Aorta (tissue), 5 donors: ENCODE measurements at regions not wholly inside any gene's neighbourhood (a gene's known extent, or its start where the extent isn't known, plus 50 kb on each side); places are given as distances from the start of the nearest gene placed in this dataset.
"Not testable (repeated sequence)": the region's sequence is repeated elsewhere in the genome, so short reads cannot be mapped to it uniquely, and the experiment has no call there.

Experiments
- ATAC-seq: fragments of 200-7000 bp; cut with Tn5 transposase; one replicate; pipeline ENCODE4 v1.9.1; 2022; ENCODE audit warnings: moderate library complexity; ENCODE audit not compliant: low FRiP score
- DNase-seq, 2 donors: peaks; one replicate each; pipeline ENCODE4 v3.0.0-alpha.2; 2020
- H3K27ac ChIP-seq, 2 donors: one replicate each; pipeline ENCODE4 v1.5.1; 2013; ENCODE audit warnings: low read length in 2 of 2, mild to moderate bottlenecking in 2 of 2, moderate library complexity in 2 of 2, control low read depth in 1 of 2, inconsistent platforms in 1 of 2, low read depth in 1 of 2
- H3K27me3 ChIP-seq, 2 donors: one replicate each; pipeline ENCODE4 v1.6.1; 2013; ENCODE audit warnings: control low read depth in 1 of 2, low read length in 1 of 2, mild to moderate bottlenecking in 1 of 2, moderate library complexity in 1 of 2; ENCODE audit not compliant: insufficient read depth in 2 of 2, control insufficient read depth in 1 of 2
- H3K36me3 ChIP-seq, 2 donors: one replicate each; pipeline ENCODE4 v1.6.1; 2013; ENCODE audit warnings: control low read depth in 1 of 2, low read length in 1 of 2, mild to moderate bottlenecking in 1 of 2; ENCODE audit not compliant: insufficient read depth in 2 of 2, control insufficient read depth in 1 of 2
- H3K4me1 ChIP-seq, 2 donors: one replicate each; pipeline ENCODE4 v1.6.1; 2013; ENCODE audit warnings: low read length in 2 of 2, control low read depth in 1 of 2, mild to moderate bottlenecking in 1 of 2, moderate library complexity in 1 of 2; ENCODE audit not compliant: insufficient read depth in 2 of 2, control insufficient read depth in 1 of 2
- H3K4me3 ChIP-seq, 2 donors: one replicate each; pipeline ENCODE4 v1.5.1; 2013; ENCODE audit warnings: low read length in 2 of 2, control low read depth in 1 of 2, mild to moderate bottlenecking in 1 of 2
- H3K9me3 ChIP-seq: one replicate; pipeline ENCODE4 v1.6.1; 2013; ENCODE audit warnings: mild to moderate bottlenecking, low read length; ENCODE audit not compliant: control insufficient read depth
- WGBS, 2 donors: extraction: QIAGEN DNeasy Blood & Tissue Kit; methylation state at CpG; one replicate each; pipeline ENCODE4 v1.1.7; 2013; 5-methylcytosine and 5-hydroxymethylcytosine counted together
- intact Hi-C, 2 donors: fragments of 100-400 bp; cut with DNase I; formaldehyde crosslinking; loops; one replicate each; pipeline versions ENCODE4 v1.14.2 to v1.15.0; 2022
- donor health status: healthy with polysubstance abuse.
- donor health status: Bipolar disorder and iron deficiency.
- donor health status: DM: no; HTN: no; CAD: no.
- donor health status: DM: no; HTN: no; CAD: no.
- donor health status: DM: yes; HTN: yes; CAD: no.

DNA sequence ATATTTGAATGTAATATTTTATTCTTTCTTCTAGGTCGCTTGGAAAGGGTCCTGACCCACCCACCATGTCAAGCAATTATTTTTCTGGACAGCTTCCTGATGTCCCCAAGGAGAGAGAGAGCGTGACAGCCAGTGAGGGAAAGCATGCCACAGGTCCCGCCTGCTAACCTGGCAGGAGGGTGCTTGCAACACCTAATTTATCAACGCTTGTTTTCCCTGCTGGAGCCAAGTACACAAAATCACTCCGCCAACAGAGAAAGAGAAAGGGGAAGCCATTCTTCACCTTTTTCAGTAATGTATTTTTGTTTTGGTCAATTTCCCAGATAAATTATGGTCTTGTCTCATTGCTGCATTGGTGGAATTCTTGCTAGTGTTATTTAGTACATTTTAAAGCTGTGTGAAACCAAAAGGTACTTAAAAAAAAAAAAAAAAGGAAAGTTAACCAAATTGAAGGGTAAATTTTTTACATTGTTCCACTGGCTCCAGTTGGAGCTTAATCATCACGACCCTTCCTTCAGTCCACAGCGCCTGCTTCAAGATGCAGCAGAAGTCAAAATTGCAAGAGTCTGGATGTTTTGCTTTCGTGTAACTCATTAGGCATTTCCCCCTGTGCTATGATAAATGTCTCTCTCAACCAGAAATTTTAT, 88.5 kb upstream of the COPS8 start:
- no peaks in the 10 kb centered on the region for H3K9me3 ChIP-seq
- ATAC-seq (no peak), DNase-seq (no peak)
- intact Hi-C loops, result no loop called here
- WGBS, 2 donors, result 75 to 81% methylated on average over 8 of the region's 8 CpGs
- no peak overlapping the region for H3K4me3 ChIP-seq
- H3K27ac ChIP-seq, result no peak overlapping the region
- H3K27me3 ChIP-seq, result no peaks in the 10 kb centered on the region
- no peaks in the 10 kb centered on the region for H3K4me1 ChIP-seq
- H3K36me3 ChIP-seq, result no peaks in the 10 kb centered on the region

DNA sequence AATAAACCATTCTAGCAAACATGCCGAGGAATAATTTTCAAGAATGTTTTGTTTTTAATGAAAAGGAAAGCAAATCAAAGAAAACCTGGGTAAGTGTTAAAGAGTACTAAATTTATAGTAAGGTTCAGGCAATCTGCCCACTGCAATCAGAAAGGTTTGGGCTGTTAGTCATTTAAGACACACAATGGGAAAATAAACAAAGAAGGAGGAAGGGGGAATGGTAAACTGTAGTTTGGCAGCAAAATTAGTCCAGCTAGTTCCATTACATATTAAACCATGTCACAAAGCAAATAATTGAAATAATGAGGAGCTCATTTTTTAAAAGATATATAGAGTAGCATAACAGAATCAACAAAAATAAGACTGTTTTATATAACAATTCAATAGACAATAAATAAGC, 87.5 kb upstream of the COPS8 start:
- 67 to 83% methylated on average over 1 of the region's 1 CpG for WGBS, 2 donors
- no peak for DNase-seq
- no peak for ATAC-seq
- Histone ChIP-seq H3K4me3 (no peak overlapping the region), H3K4me1 (no peaks in the 10 kb centered on the region), H3K9me3 (no peaks in the 10 kb centered on the region), H3K36me3 (no peaks in the 10 kb centered on the region), H3K27me3 (no peaks in the 10 kb centered on the region), H3K27ac (no peak overlapping the region)
- intact Hi-C loops, result no loop called here

- 94 to 96% methylated on average over 5 of the region's 5 CpGs for WGBS, 2 donors
- Histone ChIP-seq H3K4me3 (no peak overlapping the region), H3K27ac (no peak overlapping the region), H3K36me3 (no peaks in the 10 kb centered on the region), H3K9me3 (no peaks in the 10 kb centered on the region), H3K27me3 (no peaks in the 10 kb centered on the region), H3K4me1 (no peaks in the 10 kb centered on the region)
- DNase-seq, result no peak
- intact Hi-C loops, result no loop called here
- no peak for ATAC-seq
These were observed 86.9 kb upstream of the COPS8 start for GRCh38 chr2:236998758-236999157.

DNA sequence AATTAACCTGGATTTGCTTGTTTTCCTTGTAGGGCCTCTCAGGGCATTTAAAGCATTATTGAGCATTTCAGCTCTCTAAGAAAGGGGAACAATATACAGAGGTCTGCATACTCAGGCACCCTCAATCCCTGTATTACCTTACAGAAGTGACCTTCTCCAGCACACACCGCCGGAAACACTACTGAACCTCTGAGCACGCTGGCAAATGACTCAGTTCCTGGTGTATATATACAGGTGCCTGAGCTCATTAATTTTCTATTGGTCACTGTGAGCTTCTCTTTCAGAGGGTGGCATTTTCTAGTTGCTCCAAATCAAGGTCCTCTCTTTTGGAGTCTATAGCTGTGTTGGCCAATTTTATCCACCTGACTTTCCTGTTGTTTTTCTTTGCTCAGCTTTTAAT, 85.2 kb upstream of the COPS8 start:
- 99 to 100% methylated on average over 3 of the region's 3 CpGs for WGBS, 2 donors
- H3K4me1 ChIP-seq, result no peaks in the 10 kb centered on the region
- H3K36me3 ChIP-seq, result no peaks in the 10 kb centered on the region
- H3K4me3 ChIP-seq, result no peak overlapping the region
- no peaks in the 10 kb centered on the region for H3K27me3 ChIP-seq
- no peak for ATAC-seq
- H3K9me3 ChIP-seq, result no peaks in the 10 kb centered on the region
- intact Hi-C loops, result no loop called here
- DNase-seq, result no peak
- H3K27ac ChIP-seq, result no peak overlapping the region

GRCh38 chr2:237005341-237005740, 80.3 kb upstream of the COPS8 start:
- 91 to 92% methylated on average over 17 of the region's 17 CpGs for whole genome bisulfite sequencing, 2 donors
- intact Hi-C loops, H3K27ac ChIP-seq, H3K36me3 ChIP-seq, H3K4me1 ChIP-seq, H3K4me3 ChIP-seq, H3K9me3 ChIP-seq, ATAC-seq, H3K27me3 ChIP-seq, DNase-seq: not testable (repeated sequence)

DNA sequence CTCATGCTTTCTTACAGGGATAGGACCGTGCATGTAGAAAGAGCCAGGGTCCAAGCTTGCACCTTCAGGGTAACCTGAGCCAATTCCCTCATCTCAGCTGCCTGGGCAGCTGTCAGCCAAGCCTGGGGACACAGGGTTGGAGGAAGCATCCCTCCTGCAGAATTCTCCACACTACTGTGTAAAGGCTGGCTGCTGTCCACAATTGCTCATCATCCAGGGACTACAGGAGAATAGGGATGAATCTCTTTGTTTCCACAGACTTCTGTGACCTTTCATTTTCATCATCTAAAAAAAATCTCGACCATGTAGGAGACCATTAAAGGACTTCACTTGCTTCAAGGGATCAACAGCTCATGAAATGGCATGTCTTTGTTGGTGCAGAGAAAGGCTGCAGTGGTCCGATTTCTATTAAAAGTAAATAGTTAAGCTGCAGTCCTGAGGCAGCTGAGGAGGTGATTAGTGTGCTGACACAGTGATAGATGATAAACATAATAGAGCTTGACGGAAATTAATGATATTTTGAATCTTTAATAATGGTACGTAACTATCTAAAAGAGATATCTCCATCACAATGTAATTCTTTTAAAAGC, 74.4 kb upstream of the COPS8 start:
- no peaks in the 10 kb centered on the region for H3K27me3 ChIP-seq
- 89 to 91% methylated on average over 5 of the region's 5 CpGs for WGBS, 2 donors
- no peaks in the 10 kb centered on the region for H3K9me3 ChIP-seq
- no peak overlapping the region for H3K4me3 ChIP-seq
- H3K36me3 ChIP-seq, result no peaks in the 10 kb centered on the region
- no peaks in the 10 kb centered on the region for H3K4me1 ChIP-seq
- ATAC-seq, result no peak
- intact Hi-C loops, result loop anchor here in 1 of 2 donors (10.0 kb wide), 1 partner anchor 186 kb away; no protein-coding TSS in a partner anchor
- H3K27ac ChIP-seq, result no peak overlapping the region
- DNase-seq, result no peak

DNA sequence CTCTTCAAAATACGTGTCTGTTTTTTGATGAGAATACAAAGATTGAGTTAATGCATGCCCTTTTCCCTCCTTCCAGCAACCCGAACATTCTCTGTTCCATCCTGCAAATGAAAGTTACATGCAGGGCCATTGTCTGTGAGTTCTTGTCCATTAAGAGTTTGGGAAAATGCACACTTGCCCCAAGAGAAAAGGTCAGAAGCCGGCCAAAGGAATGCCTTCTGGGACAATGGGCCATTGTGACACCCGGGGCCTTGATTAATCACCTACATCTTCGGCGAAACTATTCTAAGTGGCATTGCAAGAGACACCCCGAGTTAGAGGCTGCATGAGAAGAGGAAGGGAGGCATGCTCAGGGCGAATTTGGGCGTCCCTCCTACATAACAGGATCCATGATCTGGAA, 73.7 kb upstream of the COPS8 start:
- no peaks in the 10 kb centered on the region for H3K9me3 ChIP-seq
- H3K4me3 ChIP-seq, result no peak overlapping the region

GRCh38 chr2:237012577-237013267, 73.0 kb upstream of the COPS8 start:
- H3K4me3 ChIP-seq, result no peak overlapping the region
- intact Hi-C loops, result loop anchor here in 1 of 2 donors (10.0 kb wide), 1 partner anchor 188 kb away; no protein-coding TSS in a partner anchor
- H3K4me1 ChIP-seq, result no peaks in the 10 kb centered on the region
- no peaks in the 10 kb centered on the region for H3K27me3 ChIP-seq
- DNase-seq (no peak), ATAC-seq (no peak)
- H3K9me3 ChIP-seq, result no peaks in the 10 kb centered on the region
- H3K36me3 ChIP-seq, result no peaks in the 10 kb centered on the region
- H3K27ac ChIP-seq, result no peak overlapping the region
- 24 to 26% methylated on average over 16 of the region's 16 CpGs for WGBS, 2 donors

More for the DNA sequence above, 73.7 kb upstream of the COPS8 start:
- DNase-seq (no peak), ATAC-seq (no peak)
- WGBS, 2 donors, result 75 to 81% methylated on average over 9 of the region's 9 CpGs
- Histone ChIP-seq H3K36me3 (no peaks in the 10 kb centered on the region), H3K4me1 (no peaks in the 10 kb centered on the region), H3K27me3 (no peaks in the 10 kb centered on the region), H3K27ac (no peak overlapping the region)
- intact Hi-C loops, result loop anchor here in 1 of 2 donors (10.0 kb wide), 1 partner anchor 187 kb away; no protein-coding TSS in a partner anchor
